ENCODE measurements at regions not wholly inside any gene's neighbourhood (a gene's known extent, or its start where the extent isn't known, plus 50 kb on each side); places are given as distances from the start of the nearest gene placed in this dataset.

DNA sequence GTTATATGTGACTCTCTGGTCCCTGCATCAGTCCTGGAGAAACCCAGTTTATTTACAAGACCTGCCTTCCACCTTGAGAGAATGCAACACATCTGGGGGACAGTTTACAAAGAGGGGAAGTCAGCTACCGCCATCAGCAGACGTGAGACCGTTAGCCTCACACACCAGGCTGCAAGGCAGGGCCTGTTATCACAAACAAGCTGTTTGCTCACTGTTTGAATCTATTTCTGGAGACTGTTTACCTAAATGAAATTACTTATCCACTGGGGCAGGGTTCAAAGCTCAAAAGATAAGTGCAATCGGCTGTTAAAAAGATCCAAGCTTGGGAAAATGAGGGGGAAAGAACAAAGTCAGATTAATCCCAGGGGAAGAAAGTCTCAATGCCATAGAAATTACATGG is 134.4 kb downstream of the ZNF281 start (continued):
- TF ChIP-seq ZHX1 (CRISPR knock-in tag; IDR thresholded peaks at IDR 0.05; ENCODE audit: low read depth) (no peak), HDAC2 (CRISPR knock-in tag; IDR thresholded peaks at IDR 0.05) (peak; percentile 61; the same call in 1 of the 2 replicates), TBP (CRISPR knock-in tag; IDR thresholded peaks at IDR 0.05) (no peak), ZBTB39 (CRISPR knock-in tag; IDR thresholded peaks at IDR 0.05) (no peak), ZNF660 (CRISPR knock-in tag; IDR thresholded peaks at IDR 0.05; ENCODE audit: borderline replicate concordance, low read depth) (no peak), ZNF510 (CRISPR knock-in tag; IDR thresholded peaks at IDR 0.05; ENCODE audit: low read depth) (no peak), RARA (CRISPR knock-in tag; IDR thresholded peaks at IDR 0.05) (peak; percentile 58), FUBP1 (CRISPR knock-in tag; IDR thresholded peaks at IDR 0.05; ENCODE audit: borderline replicate concordance) (no peak), ZNF558 (CRISPR knock-in tag; IDR thresholded peaks at IDR 0.05; ENCODE audit: borderline replicate concordance) (no peak), MLLT10 (CRISPR knock-in tag; IDR thresholded peaks at IDR 0.05) (no peak), ZNF253 (CRISPR knock-in tag; IDR thresholded peaks at IDR 0.05; ENCODE audit: borderline replicate concordance) (no peak)
- TF ChIP-seq, protein P1, sequence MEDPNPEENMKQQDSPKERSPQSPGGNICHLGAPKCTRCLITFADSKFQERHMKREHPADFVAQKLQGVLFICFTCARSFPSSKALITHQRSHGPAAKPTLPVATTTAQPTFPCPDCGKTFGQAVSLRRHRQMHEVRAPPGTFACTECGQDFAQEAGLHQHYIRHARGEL (CRISPR knock-in tag; IDR thresholded peaks at IDR 0.05), result no peak
- TF ChIP-seq, protein P2, sequence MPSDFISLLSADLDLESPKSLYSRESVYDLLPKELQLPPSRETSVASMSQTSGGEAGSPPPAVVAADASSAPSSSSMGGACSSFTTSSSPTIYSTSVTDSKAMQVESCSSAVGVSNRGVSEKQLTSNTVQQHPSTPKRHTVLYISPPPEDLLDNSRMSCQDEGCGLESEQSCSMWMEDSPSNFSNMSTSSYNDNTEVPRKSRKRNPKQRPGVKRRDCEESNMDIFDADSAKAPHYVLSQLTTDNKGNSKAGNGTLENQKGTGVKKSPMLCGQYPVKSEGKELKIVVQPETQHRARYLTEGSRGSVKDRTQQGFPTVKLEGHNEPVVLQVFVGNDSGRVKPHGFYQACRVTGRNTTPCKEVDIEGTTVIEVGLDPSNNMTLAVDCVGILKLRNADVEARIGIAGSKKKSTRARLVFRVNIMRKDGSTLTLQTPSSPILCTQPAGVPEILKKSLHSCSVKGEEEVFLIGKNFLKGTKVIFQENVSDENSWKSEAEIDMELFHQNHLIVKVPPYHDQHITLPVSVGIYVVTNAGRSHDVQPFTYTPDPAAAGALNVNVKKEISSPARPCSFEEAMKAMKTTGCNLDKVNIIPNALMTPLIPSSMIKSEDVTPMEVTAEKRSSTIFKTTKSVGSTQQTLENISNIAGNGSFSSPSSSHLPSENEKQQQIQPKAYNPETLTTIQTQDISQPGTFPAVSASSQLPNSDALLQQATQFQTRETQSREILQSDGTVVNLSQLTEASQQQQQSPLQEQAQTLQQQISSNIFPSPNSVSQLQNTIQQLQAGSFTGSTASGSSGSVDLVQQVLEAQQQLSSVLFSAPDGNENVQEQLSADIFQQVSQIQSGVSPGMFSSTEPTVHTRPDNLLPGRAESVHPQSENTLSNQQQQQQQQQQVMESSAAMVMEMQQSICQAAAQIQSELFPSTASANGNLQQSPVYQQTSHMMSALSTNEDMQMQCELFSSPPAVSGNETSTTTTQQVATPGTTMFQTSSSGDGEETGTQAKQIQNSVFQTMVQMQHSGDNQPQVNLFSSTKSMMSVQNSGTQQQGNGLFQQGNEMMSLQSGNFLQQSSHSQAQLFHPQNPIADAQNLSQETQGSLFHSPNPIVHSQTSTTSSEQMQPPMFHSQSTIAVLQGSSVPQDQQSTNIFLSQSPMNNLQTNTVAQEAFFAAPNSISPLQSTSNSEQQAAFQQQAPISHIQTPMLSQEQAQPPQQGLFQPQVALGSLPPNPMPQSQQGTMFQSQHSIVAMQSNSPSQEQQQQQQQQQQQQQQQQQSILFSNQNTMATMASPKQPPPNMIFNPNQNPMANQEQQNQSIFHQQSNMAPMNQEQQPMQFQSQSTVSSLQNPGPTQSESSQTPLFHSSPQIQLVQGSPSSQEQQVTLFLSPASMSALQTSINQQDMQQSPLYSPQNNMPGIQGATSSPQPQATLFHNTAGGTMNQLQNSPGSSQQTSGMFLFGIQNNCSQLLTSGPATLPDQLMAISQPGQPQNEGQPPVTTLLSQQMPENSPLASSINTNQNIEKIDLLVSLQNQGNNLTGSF (CRISPR knock-in tag; IDR thresholded peaks at IDR 0.05), result no peak
- TF ChIP-seq, protein P3, sequence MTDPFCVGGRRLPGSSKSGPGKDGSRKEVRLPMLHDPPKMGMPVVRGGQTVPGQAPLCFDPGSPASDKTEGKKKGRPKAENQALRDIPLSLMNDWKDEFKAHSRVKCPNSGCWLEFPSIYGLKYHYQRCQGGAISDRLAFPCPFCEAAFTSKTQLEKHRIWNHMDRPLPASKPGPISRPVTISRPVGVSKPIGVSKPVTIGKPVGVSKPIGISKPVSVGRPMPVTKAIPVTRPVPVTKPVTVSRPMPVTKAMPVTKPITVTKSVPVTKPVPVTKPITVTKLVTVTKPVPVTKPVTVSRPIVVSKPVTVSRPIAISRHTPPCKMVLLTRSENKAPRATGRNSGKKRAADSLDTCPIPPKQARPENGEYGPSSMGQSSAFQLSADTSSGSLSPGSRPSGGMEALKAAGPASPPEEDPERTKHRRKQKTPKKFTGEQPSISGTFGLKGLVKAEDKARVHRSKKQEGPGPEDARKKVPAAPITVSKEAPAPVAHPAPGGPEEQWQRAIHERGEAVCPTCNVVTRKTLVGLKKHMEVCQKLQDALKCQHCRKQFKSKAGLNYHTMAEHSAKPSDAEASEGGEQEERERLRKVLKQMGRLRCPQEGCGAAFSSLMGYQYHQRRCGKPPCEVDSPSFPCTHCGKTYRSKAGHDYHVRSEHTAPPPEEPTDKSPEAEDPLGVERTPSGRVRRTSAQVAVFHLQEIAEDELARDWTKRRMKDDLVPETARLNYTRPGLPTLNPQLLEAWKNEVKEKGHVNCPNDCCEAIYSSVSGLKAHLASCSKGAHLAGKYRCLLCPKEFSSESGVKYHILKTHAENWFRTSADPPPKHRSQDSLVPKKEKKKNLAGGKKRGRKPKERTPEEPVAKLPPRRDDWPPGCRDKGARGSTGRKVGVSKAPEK (CRISPR knock-in tag; IDR thresholded peaks at IDR 0.05; ENCODE audit: borderline replicate concordance), result no peak

Data from HepG2 (cell line).